HepG2 (cell line): ENCODE measurements at regions not wholly inside any gene's neighbourhood (a gene's known extent, or its start where the extent isn't known, plus 50 kb on each side); places are given as distances from the start of the nearest gene placed in this dataset.

Experiments used
- ATAC-seq: fragments of 200-7000 bp; cut with Tn5 transposase; 3 replicates; pipeline ENCODE4 v1.9.1; 2020; ENCODE audit warnings: mild to moderate bottlenecking, moderate library complexity
- BruUV-seq: library from RNA; stranded (reverse); fragments of 400-500 nt; replicated peaks from 2 replicates; lab custom pipeline; 2021; lab: Mats Ljungman, UMichigan
- CTCF ChIA-PET: fragments of 300-600 bp; formaldehyde crosslinking; extraction: SDS; loops from one replicate; lab custom pipeline; 2021; ENCODE audit warnings: low total read pairs, inconsistent platforms, low intra/inter-chr PET ratio; lab: Yijun Ruan, JAX
- POLR2A ChIA-PET: fragments of 350-600 bp; sonication (Branson Sonifier 250); formaldehyde crosslinking; loops from one replicate; lab custom pipeline; 2020; ENCODE audit warnings: antibody characterized with exemption, inconsistent platforms; lab: Yijun Ruan, JAX
- DNase-seq: peaks from one replicate; pipeline ENCODE4 v3.0.0-alpha.2; 2015; ENCODE audit warnings: low spot score
- FAIRE-seq: peaks from 3 replicates; lab custom pipeline; 2011; peaks lifted over from hg19 to GRCh38; lab: Jason Lieb, UNC
- H2AFZ ChIP-seq: one replicate; pipeline ENCODE4 v1.6.1; 2011; ENCODE audit warnings: low read length, inconsistent platforms
- H3K27ac ChIP-seq: fragments of 300-600 bp; 3 replicates; pipeline ENCODE4 v1.8.0; 2011; ENCODE audit warnings: mixed run types, mild to moderate bottlenecking, mixed read lengths, low read length, inconsistent platforms; ENCODE audit not compliant: insufficient read depth; ENCODE audit errors: extremely low read length
- H3K27me3 ChIP-seq, 2 experiments: fragments of 200-600 bp in 1 of 2; 2 replicates in 1 of 2; 3 replicates in 1 of 2; pipeline versions ENCODE4 v1.6.0 to v1.8.0; 2011; ENCODE audit warnings: low read length in 2 of 2, mild to moderate bottlenecking in 2 of 2, moderate library complexity in 2 of 2, inconsistent platforms in 1 of 2; ENCODE audit not compliant: insufficient read depth in 2 of 2, control insufficient read depth in 1 of 2
- H3K36me3 ChIP-seq, 2 experiments: fragments of 200-600 bp in 1 of 2; replicated peaks in 1 of 2; 2 replicates in 1 of 2; 3 replicates in 1 of 2; pipeline versions ENCODE4 v1.5.1 to v1.8.0; 2011; ENCODE audit warnings: low read length in 2 of 2, inconsistent platforms in 1 of 2; ENCODE audit not compliant: insufficient read depth in 2 of 2, control insufficient read depth in 1 of 2
- H3K4me1 ChIP-seq: 2 replicates; pipeline ENCODE4 v1.5.1; 2012; ENCODE audit warnings: low read length, inconsistent platforms; ENCODE audit not compliant: insufficient read depth
- H3K4me2 ChIP-seq: 2 replicates; pipeline ENCODE4 v1.6.0; 2011; ENCODE audit warnings: low read depth, low read length, inconsistent platforms
- H3K4me3 ChIP-seq, 3 experiments: fragments of 200-600 bp in 1 of 3; sonication (generic), shearing (Covaris generic) in 1 of 3; replicated peaks in 1 of 3; 2 replicates each; pipeline ENCODE4 v1.5.1; 2011 to 2016; ENCODE audit warnings: low read length in 3 of 3, inconsistent platforms in 2 of 3, low read depth in 2 of 3, mild to moderate bottlenecking in 2 of 3, control low read depth in 1 of 3, mixed read lengths in 1 of 3; ENCODE audit not compliant: insufficient read depth in 1 of 3
- H3K79me2 ChIP-seq: one replicate; pipeline ENCODE4 v1.6.1; 2011; ENCODE audit warnings: low read length, inconsistent platforms; ENCODE audit not compliant: insufficient read depth
- H3K9ac ChIP-seq: 2 replicates; pipeline ENCODE4 v1.6.0; 2011; ENCODE audit warnings: mild to moderate bottlenecking, low read depth, low read length, inconsistent platforms; ENCODE audit not compliant: insufficient read depth
- H3K9me3 ChIP-seq: 2 replicates; pipeline ENCODE4 v1.5.1; 2012; ENCODE audit warnings: mild to moderate bottlenecking, low read length
- H4K20me1 ChIP-seq: 2 replicates; pipeline ENCODE4 v1.6.0; 2011; ENCODE audit warnings: inconsistent platforms, mild to moderate bottlenecking, low read length, moderate library complexity; ENCODE audit not compliant: insufficient read depth
- CENPT ChIP-seq: sonication (generic); formaldehyde crosslinking; IDR thresholded peaks from 2 replicates; pipeline ENCODE4 v1.8.0; 2022; ENCODE audit warnings: low read depth, mild to moderate bottlenecking, moderate library complexity, missing genetic modification reagents
- WGBS: methylation state at CpG from one replicate; pipeline ENCODE4 v1.1.6; 2017; ENCODE audit warnings: low lambda C conversion rate; 5-methylcytosine and 5-hydroxymethylcytosine counted together
- in situ Hi-C: cut with HindIII; loops from 2 replicates; pipeline ENCODE4 v1.10.0; 2017; ENCODE audit warnings: low pct_unique_long_range_greater_than_20kb; ENCODE audit not compliant: extremely low pct_ligation_motif_present
- intact Hi-C: fragments of 100-400 bp; cut with micrococcal nuclease; formaldehyde crosslinking; loops from one replicate; pipeline ENCODE4 v1.10.0; 2022; ENCODE audit not compliant: unreplicated experiment
- TF ChIP-seq, protein P1 (sequence below), 2 experiments: sonication (generic) in 1 of 2; formaldehyde crosslinking in 1 of 2; IDR thresholded peaks; 2 replicates each; pipeline versions ENCODE4 v1.5.1 to v1.6.1; 2011 to 2020; ENCODE audit warnings: borderline replicate concordance in 1 of 2, low read depth in 1 of 2, low read length in 1 of 2, mild to moderate bottlenecking in 1 of 2, missing genetic modification reagents in 1 of 2, moderate library complexity in 1 of 2

DNA sequence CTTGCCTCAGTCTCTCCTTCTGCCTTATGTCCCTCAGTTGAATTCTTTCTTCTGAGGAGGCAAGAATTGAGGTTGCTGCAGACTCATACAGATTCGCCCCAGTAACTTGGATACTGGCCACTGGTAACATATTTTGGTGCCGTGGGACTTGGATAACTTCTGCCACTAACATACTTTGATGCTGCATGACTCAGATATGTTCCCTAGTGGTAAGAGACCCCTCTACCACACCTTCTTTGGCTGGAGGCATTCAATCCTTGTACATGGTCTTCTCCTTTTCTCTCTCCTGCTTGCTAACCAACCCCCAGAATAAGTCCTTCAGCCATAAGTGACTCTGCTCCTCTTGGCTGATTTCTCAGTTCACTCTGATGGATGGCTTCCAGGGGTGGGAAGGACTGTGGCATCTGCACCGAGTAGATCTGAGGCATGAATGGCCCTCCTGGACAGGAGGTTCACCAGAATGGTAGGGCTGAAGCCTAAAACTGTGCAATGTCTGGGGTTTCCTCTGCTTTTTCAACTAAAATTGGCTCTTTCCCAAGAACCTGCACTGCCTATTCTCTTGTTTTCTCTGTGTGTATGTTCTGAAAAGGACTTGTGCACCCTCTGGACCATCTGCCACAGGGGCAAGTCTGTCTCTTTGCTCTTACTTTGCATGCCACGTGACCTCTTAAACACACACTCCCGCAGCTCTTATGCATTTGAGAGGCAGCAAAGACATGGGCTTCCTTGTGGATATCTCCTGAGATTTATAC lies 55.5 kb upstream of the FSTL1 start:
- peak; percentile 69 for ATAC-seq
- peak; percentile 7 for DNase-seq
- CTCF ChIA-PET, result interaction anchor here (1.5 kb wide), 1 partner anchor 262 kb away, joined by 14 read pairs; no protein-coding TSS in a partner anchor
- WGBS, result under 1% methylated on average over 5 of the region's 5 CpGs
- peaks cover 8% of the 10 kb centered on the region for H3K4me1 ChIP-seq
- H2AFZ ChIP-seq, result no peak overlapping the region
- H3K9ac ChIP-seq, result no peak overlapping the region
- in situ Hi-C loops (no loop called here), intact Hi-C loops (no loop called here)
- BruUV-seq, result no TSS peak
- no peak overlapping the region for H3K4me3 ChIP-seq
- FAIRE-seq, result no peak
- TF ChIP-seq, protein P1, sequence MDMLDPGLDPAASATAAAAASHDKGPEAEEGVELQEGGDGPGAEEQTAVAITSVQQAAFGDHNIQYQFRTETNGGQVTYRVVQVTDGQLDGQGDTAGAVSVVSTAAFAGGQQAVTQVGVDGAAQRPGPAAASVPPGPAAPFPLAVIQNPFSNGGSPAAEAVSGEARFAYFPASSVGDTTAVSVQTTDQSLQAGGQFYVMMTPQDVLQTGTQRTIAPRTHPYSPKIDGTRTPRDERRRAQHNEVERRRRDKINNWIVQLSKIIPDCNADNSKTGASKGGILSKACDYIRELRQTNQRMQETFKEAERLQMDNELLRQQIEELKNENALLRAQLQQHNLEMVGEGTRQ (IDR thresholded peaks at IDR 0.05; ENCODE audit: low read depth, low read length), result peak; percentile 33; the same call in 1 of the 2 replicates
- TF ChIP-seq, protein P1 (CRISPR knock-in tag; IDR thresholded peaks at IDR 0.05; ENCODE audit: borderline replicate concordance), result peak; percentile 64; the same call in 1 of the 2 replicates
- TF ChIP-seq CENPT (CRISPR knock-in tag), result no peak
- POLR2A ChIA-PET, result no interaction called here
- H4K20me1 ChIP-seq, result no peaks in the 10 kb centered on the region
- H3K27me3 ChIP-seq, result peaks cover 0 to 13% of the 10 kb centered on the region in 2 experiments; a peak in 2 of 5 replicates
- peak overlapping the region; percentile 28; the same call in 1 of the 2 replicates for H3K4me2 ChIP-seq
- no peaks in the 10 kb centered on the region for H3K79me2 ChIP-seq
- no peak overlapping the region for H3K27ac ChIP-seq
- H3K9me3 ChIP-seq, result no peaks in the 10 kb centered on the region
- no peaks in the 10 kb centered on the region for H3K36me3 ChIP-seq
